Suppressor macrophage treated with lipopolysaccharide for 1 hour (primary cell): ENCODE measurements at regions not wholly inside any gene's neighbourhood (a gene's known extent, or its start where the extent isn't known, plus 50 kb on each side); places are given as distances from the start of the nearest gene placed in this dataset.

ENCODE experiments used
- DNase-seq, 3 donors: peaks; one replicate each; pipeline ENCODE4 v3.0.0-alpha.2; 2020 to 2022

- DNase-seq, result no peak
Observed at GRCh38 chr5:53418826-53419658, 61.4 kb upstream of the FST start.

- no peak for DNase-seq
Observed at GRCh38 chr5:53422539-53422938, 57.9 kb upstream of the FST start.

GRCh38 chr5:53423724-53424123 is 56.7 kb upstream of the FST start:
- DNase-seq, result no peak

- no peak for DNase-seq
Observed at GRCh38 chr5:53424686-53425615, 55.5 kb upstream of the FST start.

GRCh38 chr5:53425687-53426511 is 54.5 kb upstream of the FST start:
- peak; percentile 38 to 44 (median 41) for DNase-seq

GRCh38 chr5:53426512-53426830 is 54.0 kb upstream of the FST start:
- no peak for DNase-seq

GRCh38 chr5:53426878-53427277 is 53.6 kb upstream of the FST start:
- DNase-seq, result no peak

- no peak for DNase-seq
Observed at GRCh38 chr5:53427965-53428364, 52.5 kb upstream of the FST start.

GRCh38 chr5:53429706-53430105 is 50.7 kb upstream of the FST start:
- no peak for DNase-seq

GRCh38 chr5:53430618-53431252 is 49.7 kb upstream of the FST start:
- peak; percentile 1 to 24 (median 21) for DNase-seq
